Sigmoid colon (tissue), 6 donors: ENCODE measurements at regions not wholly inside any gene's neighbourhood (a gene's known extent, or its start where the extent isn't known, plus 50 kb on each side); places are given as distances from the start of the nearest gene placed in this dataset.

Experiments used
- DNase-seq: peaks from one replicate; pipeline ENCODE4 v3.0.0-alpha.2; 2019
- H3K27ac ChIP-seq, 4 donors: fragments of 200-600 bp; sonication (generic); one replicate each; pipeline ENCODE4 v1.5.1; 2016 to 2019; ENCODE audit warnings: mild to moderate bottlenecking in 1 of 4
- H3K27me3 ChIP-seq, 3 donors: fragments of 200-600 bp; sonication (generic); one replicate each; pipeline ENCODE4 v1.5.1; 2019; ENCODE audit warnings: mild to moderate bottlenecking in 1 of 3
- H3K36me3 ChIP-seq, 4 donors: fragments of 200-600 bp; sonication (generic); one replicate each; pipeline ENCODE4 v1.5.1; 2016 to 2019
- H3K4me1 ChIP-seq, 4 donors: fragments of 200-600 bp; sonication (generic); one replicate each; pipeline ENCODE4 v1.5.1; 2017 to 2019
- H3K4me3 ChIP-seq, 4 donors: fragments of 200-600 bp; sonication (generic); one replicate each; pipeline ENCODE4 v1.5.1; 2017 to 2019; ENCODE audit warnings: mild to moderate bottlenecking in 2 of 4, moderate library complexity in 1 of 4
- H3K9me3 ChIP-seq, 4 donors: fragments of 200-600 bp in 3 of 4; sonication (generic) in 3 of 4; one replicate each; pipeline versions ENCODE4 v1.5.1 to v1.6.1; 2013 to 2019
- EP300 ChIP-seq, 4 donors: sonication (generic); formaldehyde crosslinking; IDR thresholded peaks; one replicate each; pipeline ENCODE4 v1.6.1; 2017; ENCODE audit warnings: antibody characterized with exemption in 4 of 4
- POLR2A ChIP-seq, 2 donors: fragments of 450-650 bp; IDR thresholded peaks; one replicate each; pipeline ENCODE4 v1.6.1; 2016; ENCODE audit warnings: antibody characterized with exemption in 2 of 2, mild to moderate bottlenecking in 2 of 2, moderate library complexity in 2 of 2
- POLR2AphosphoS5 ChIP-seq, 4 donors: sonication (generic); formaldehyde crosslinking; IDR thresholded peaks; one replicate each; pipeline ENCODE4 v1.6.1; 2017; ENCODE audit warnings: antibody characterized with exemption in 4 of 4
- WGBS, 2 donors: extraction: QIAGEN DNeasy Blood & Tissue Kit; methylation state at CpG; one replicate each; pipeline ENCODE4 v1.1.7; 2013; 5-methylcytosine and 5-hydroxymethylcytosine counted together
- intact Hi-C: fragments of 100-400 bp; cut with DNase I; formaldehyde crosslinking; loops from one replicate; pipeline ENCODE4 v1.15.1; 2023
- TF ChIP-seq, protein P1 (sequence below), 4 experiments: fragments of 450-650 bp in 3 of 4; fragments of 200-600 bp in 1 of 4; IDR thresholded peaks; one replicate each; pipeline ENCODE4 v1.5.1; 2016 to 2019; ENCODE audit warnings: antibody characterized with exemption in 4 of 4, mild to moderate bottlenecking in 3 of 4, moderate library complexity in 2 of 4
- donor health status: healthy with polysubstance abuse.
- donor health status: healthy.

DNA sequence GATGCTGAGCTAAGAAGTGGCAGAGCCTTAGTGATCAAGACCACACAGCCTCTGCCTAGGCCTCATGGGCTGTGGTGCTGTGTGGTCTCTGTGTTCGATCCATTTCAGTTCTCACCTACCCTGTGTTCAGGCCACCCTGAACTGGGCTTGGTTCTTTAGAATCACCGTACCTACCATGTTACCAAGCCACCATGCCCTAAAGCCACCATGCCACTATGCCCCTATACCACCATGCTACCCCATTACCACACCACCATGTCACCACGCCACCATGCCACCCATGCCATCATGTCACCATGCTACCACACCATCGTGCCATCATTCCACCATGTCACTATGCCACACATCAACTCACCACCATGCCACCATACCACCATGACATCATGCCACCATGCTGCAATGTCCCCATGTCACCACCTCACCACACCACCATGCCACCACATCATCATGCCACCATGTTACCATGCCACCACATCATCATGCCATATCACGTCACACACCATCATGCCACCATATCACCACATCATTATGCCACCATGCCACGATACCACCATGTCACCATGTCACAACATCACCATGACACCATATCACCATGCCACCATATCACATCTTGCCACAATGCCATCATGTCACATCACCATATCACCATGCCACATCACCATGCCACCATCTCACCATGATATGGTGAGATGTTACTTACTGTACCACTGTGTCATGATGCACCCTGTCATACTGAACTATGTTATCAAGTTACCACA, 191.0 kb upstream of the ARL4C start:
- Histone ChIP-seq H3K36me3 (no peaks in the 10 kb centered on the region), H3K4me1 (peaks cover 0 to 18% (median 14%) of the 10 kb centered on the region in 4 donors), H3K27me3 (no peaks in the 10 kb centered on the region), H3K9me3 (no peaks in the 10 kb centered on the region), H3K4me3 (no peak overlapping the region), H3K27ac (no peak overlapping the region)
- TF ChIP-seq, protein P1, sequence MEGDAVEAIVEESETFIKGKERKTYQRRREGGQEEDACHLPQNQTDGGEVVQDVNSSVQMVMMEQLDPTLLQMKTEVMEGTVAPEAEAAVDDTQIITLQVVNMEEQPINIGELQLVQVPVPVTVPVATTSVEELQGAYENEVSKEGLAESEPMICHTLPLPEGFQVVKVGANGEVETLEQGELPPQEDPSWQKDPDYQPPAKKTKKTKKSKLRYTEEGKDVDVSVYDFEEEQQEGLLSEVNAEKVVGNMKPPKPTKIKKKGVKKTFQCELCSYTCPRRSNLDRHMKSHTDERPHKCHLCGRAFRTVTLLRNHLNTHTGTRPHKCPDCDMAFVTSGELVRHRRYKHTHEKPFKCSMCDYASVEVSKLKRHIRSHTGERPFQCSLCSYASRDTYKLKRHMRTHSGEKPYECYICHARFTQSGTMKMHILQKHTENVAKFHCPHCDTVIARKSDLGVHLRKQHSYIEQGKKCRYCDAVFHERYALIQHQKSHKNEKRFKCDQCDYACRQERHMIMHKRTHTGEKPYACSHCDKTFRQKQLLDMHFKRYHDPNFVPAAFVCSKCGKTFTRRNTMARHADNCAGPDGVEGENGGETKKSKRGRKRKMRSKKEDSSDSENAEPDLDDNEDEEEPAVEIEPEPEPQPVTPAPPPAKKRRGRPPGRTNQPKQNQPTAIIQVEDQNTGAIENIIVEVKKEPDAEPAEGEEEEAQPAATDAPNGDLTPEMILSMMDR (IDR thresholded peaks at IDR 0.05): no peak
- TF ChIP-seq POLR2A (IDR thresholded peaks at IDR 0.05) (no peak), EP300 (IDR thresholded peaks at IDR 0.05) (no peak), POLR2AphosphoS5 (IDR thresholded peaks at IDR 0.05) (no peak)
- intact Hi-C loops: no loop called here
- WGBS, 2 donors: 95 to 97% methylated on average over 6 of the region's 6 CpGs
- no peak for DNase-seq

DNA sequence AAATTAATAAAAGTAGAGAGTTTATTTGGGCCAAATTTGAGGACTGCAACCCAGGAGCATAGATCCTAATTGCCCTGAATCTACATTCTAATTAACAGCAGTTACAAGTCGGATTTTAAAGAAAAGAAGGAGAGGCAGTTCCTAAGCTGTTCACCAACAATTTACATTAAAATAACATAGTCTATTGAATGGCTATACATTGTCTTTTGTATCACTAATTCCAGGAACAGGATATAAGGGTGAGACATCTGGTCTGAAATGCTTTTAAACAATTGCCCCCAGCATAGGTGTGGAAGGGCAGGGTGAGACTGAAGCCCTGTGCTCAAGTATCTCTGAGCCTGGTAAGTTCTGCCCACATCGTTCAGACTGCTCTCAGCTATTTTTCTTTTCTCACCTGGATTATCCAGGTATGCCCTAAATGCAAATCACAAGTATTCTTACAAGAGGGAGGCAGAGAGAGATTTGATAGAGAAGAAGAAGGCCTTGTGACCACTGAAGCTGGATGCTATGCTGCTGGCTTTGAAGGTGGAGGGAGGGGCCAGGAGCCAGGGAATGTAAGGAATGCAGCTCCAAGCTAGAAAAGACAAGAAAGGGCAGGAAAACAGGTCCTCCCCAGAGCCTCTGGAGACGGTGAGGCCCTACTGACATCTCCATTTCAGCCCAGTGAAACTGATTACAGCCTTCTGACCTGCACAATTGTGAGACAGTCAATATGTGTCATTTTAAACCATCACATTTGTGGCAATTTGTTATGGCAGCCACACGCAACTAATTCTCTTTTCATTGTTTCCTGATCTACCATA, 189.4 kb upstream of the ARL4C start:
- WGBS, 2 donors: 72% methylated on average over 4 of the region's 4 CpGs
- TF ChIP-seq POLR2A (IDR thresholded peaks at IDR 0.05): no peak
- TF ChIP-seq, protein P1 (IDR thresholded peaks at IDR 0.05): no peak
- no peak for TF ChIP-seq EP300 (IDR thresholded peaks at IDR 0.05)
- TF ChIP-seq POLR2AphosphoS5 (IDR thresholded peaks at IDR 0.05): no peak

DNA sequence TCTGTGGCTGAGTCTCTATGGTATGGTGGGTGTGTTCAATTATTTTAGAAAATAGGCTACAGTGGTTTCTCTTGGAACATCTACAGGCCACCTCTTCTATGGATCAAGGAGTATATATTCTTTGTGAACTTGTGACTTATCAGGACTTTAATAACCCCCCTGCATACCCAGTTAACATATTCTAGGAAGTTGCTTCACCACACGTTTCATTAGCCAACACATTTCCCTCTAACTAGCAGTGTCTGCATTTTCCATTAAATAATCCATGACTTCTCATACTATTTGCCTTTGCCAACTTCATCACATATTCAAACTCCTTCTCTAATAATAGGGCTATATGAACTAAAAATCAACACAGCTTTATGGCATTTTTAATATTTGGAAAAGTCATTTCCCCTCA, 187.6 kb upstream of the ARL4C start:
- TF ChIP-seq, protein P1 (IDR thresholded peaks at IDR 0.05): no peak
- no peak for TF ChIP-seq POLR2AphosphoS5 (IDR thresholded peaks at IDR 0.05)
- TF ChIP-seq EP300 (IDR thresholded peaks at IDR 0.05): no peak
- no peak for TF ChIP-seq POLR2A (IDR thresholded peaks at IDR 0.05)
- Histone ChIP-seq H3K36me3 (no peaks in the 10 kb centered on the region), H3K4me1 (peaks cover 0 to 12% (median 6%) of the 10 kb centered on the region in 4 donors), H3K27me3 (no peaks in the 10 kb centered on the region), H3K9me3 (no peaks in the 10 kb centered on the region), H3K27ac (no peak overlapping the region), H3K4me3 (no peak overlapping the region)
- intact Hi-C loops: no loop called here
- 68 to 83% methylated on average over 1 of the region's 1 CpG for WGBS, 2 donors
- no peak for DNase-seq

More for the DNA sequence above, 189.4 kb upstream of the ARL4C start:
- Histone ChIP-seq H3K36me3 (no peaks in the 10 kb centered on the region), H3K27me3 (no peaks in the 10 kb centered on the region), H3K4me1 (peaks cover 0 to 12% (median 10%) of the 10 kb centered on the region in 4 donors), H3K9me3 (no peaks in the 10 kb centered on the region), H3K4me3 (no peak overlapping the region), H3K27ac (no peak overlapping the region)
- DNase-seq: no peak
- intact Hi-C loops: no loop called here

DNA sequence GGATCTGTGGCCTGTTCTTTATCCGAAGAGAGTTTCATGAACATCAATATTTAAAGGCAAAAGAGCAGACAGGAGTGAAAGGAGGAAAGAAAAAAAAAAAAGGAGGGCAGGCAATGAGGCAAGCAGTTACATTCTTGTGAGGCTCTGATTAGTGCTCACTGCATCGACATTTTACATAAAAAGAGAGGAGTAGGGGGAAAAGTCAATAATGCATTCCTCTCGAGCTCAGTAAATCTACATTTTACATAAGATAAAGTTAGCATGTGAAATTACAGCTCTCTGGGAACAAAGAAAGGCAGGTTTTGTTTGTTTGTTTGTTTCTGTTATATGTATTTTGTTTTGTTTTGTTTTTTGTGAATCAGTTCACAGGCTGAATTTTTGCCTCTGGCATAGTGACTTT, 187.1 kb upstream of the ARL4C start:
- intact Hi-C loops: no loop called here
- Histone ChIP-seq H3K9me3 (no peaks in the 10 kb centered on the region), H3K27me3 (no peaks in the 10 kb centered on the region), H3K4me3 (no peak overlapping the region), H3K4me1 (peaks cover 0 to 16% (median 8%) of the 10 kb centered on the region in 4 donors), H3K36me3 (no peaks in the 10 kb centered on the region), H3K27ac (no peak overlapping the region)
- TF ChIP-seq POLR2AphosphoS5 (IDR thresholded peaks at IDR 0.05): no peak
- TF ChIP-seq EP300 (IDR thresholded peaks at IDR 0.05): no peak
- no peak for TF ChIP-seq POLR2A (IDR thresholded peaks at IDR 0.05)
- TF ChIP-seq, protein P1 (IDR thresholded peaks at IDR 0.05): no peak
- DNase-seq: no peak
- 87 to 89% methylated on average over 3 of the region's 3 CpGs for WGBS, 2 donors
